Ovary (tissue), 7 donors: ENCODE measurements at regions not wholly inside any gene's neighbourhood (a gene's known extent, or its start where the extent isn't known, plus 50 kb on each side); places are given as distances from the start of the nearest gene placed in this dataset.

Experiments
- DNase-seq, 5 donors: peaks; one replicate each; pipeline ENCODE4 v3.0.0-alpha.2; 2019 to 2020
- H3K27ac ChIP-seq, 2 donors: fragments of 200-600 bp; one replicate each; pipeline versions ENCODE4 v1.5.1 to v1.8.0; 2019 to 2022
- H3K27me3 ChIP-seq: fragments of 200-600 bp; one replicate; pipeline ENCODE4 v1.8.0; 2022
- H3K36me3 ChIP-seq: fragments of 200-600 bp; sonication (generic); one replicate; pipeline ENCODE4 v1.5.1; 2019
- H3K4me1 ChIP-seq: one replicate; pipeline ENCODE4 v1.8.1; 2013; ENCODE audit warnings: mild to moderate bottlenecking, moderate library complexity; ENCODE audit not compliant: insufficient read depth
- H3K4me3 ChIP-seq: fragments of 200-600 bp; sonication (generic); one replicate; pipeline ENCODE4 v1.5.1; 2017
- H3K9me3 ChIP-seq, 2 donors: fragments of 200-600 bp in 1 of 2; sonication (generic) in 1 of 2; one replicate each; pipeline versions ENCODE4 v1.5.1 to v1.8.1; 2013 to 2019; ENCODE audit warnings: mild to moderate bottlenecking in 1 of 2, moderate library complexity in 1 of 2
- CTCF ChIP-seq, 3 donors: fragments of 450-650 bp in 2 of 3; fragments of 200-600 bp in 1 of 3; IDR thresholded peaks; one replicate each; pipeline versions ENCODE4 v1.5.1 to v1.8.0; 2016 to 2022; ENCODE audit warnings: antibody characterized with exemption in 3 of 3, mild to moderate bottlenecking in 1 of 3
- EP300 ChIP-seq: sonication (generic); formaldehyde crosslinking; IDR thresholded peaks from one replicate; pipeline ENCODE4 v1.6.1; 2017; ENCODE audit warnings: antibody characterized with exemption
- POLR2A ChIP-seq: fragments of 450-650 bp; IDR thresholded peaks from one replicate; pipeline ENCODE4 v1.6.1; 2017; ENCODE audit warnings: antibody characterized with exemption, mild to moderate bottlenecking, moderate library complexity
- WGBS, 3 donors: extraction: QIAGEN DNeasy Blood & Tissue Kit in 1 of 3; methylation state at CpG; one replicate each; pipeline versions ENCODE4 v1.1.5 to v1.1.7; 2013 to 2017; 5-methylcytosine and 5-hydroxymethylcytosine counted together
- intact Hi-C, 4 donors: fragments of 100-400 bp; cut with DNase I; formaldehyde crosslinking; loops; one replicate each; pipeline versions ENCODE4 v1.11.0 to v1.15.1; 2022 to 2023
- donor health status: DM: no; HTN: no; CAD: no; lungs with moderate emphysema.
- donor health status: DM: no; HTN: no; CAD: no.
- donor health status: Bipolar disorder and iron deficiency.
- donor health status: DM: no; HTN: no; CAD: no.
- donor health status: DM: yes; HTN: yes; CAD: no.

- 86 to 87% (median 87%) methylated on average over 1 of the region's 1 CpG for WGBS, 3 donors
- Histone ChIP-seq H3K4me3 (no peak overlapping the region), H3K9me3 (no peaks in the 10 kb centered on the region), H3K27me3 (no peaks in the 10 kb centered on the region), H3K36me3 (no peaks in the 10 kb centered on the region), H3K27ac (no peak overlapping the region), H3K4me1 (no peaks in the 10 kb centered on the region)
- TF ChIP-seq POLR2A, result no peak
- no peak for TF ChIP-seq EP300
- no peak for TF ChIP-seq CTCF (IDR thresholded peaks at IDR 0.05)
- no peak for DNase-seq
- intact Hi-C loops, result no loop called here
These were observed 221.9 kb upstream of the GBE1 start for GRCh38 chr3:81983382-81983781.

GRCh38 chr3:81980596-81981494, 219.4 kb upstream of the GBE1 start:
- no peak for DNase-seq
- Histone ChIP-seq H3K36me3 (no peaks in the 10 kb centered on the region), H3K9me3 (no peaks in the 10 kb centered on the region), H3K27ac (no peak overlapping the region), H3K27me3 (no peaks in the 10 kb centered on the region), H3K4me3 (no peak overlapping the region), H3K4me1 (no peaks in the 10 kb centered on the region)
- intact Hi-C loops, result no loop called here
- TF ChIP-seq EP300, result no peak
- TF ChIP-seq CTCF (IDR thresholded peaks at IDR 0.05), result no peak
- no peak for TF ChIP-seq POLR2A
- WGBS, 3 donors, result 79 to 86% (median 83%) methylated on average over 10 of the region's 10 CpGs

- H3K36me3 ChIP-seq, result no peaks in the 10 kb centered on the region
- H3K9me3 ChIP-seq, result no peaks in the 10 kb centered on the region
- no peaks in the 10 kb centered on the region for H3K27me3 ChIP-seq
- DNase-seq, result no peak
- no peak overlapping the region for H3K27ac ChIP-seq
- intact Hi-C loops, result no loop called here
- TF ChIP-seq EP300, result no peak
- TF ChIP-seq POLR2A, result no peak
- TF ChIP-seq CTCF (IDR thresholded peaks at IDR 0.05), result no peak
- 55 to 64% (median 58%) methylated on average over 2 of the region's 2 CpGs for WGBS, 3 donors
- H3K4me1 ChIP-seq, result no peaks in the 10 kb centered on the region
- no peak overlapping the region for H3K4me3 ChIP-seq
These were observed 213.3 kb upstream of the GBE1 start for GRCh38 chr3:81974751-81975150.

GRCh38 chr3:81968658-81969057, 207.2 kb upstream of the GBE1 start:
- TF ChIP-seq EP300 (no peak), CTCF (IDR thresholded peaks at IDR 0.05) (no peak), POLR2A (no peak)
- Histone ChIP-seq H3K9me3 (no peaks in the 10 kb centered on the region), H3K36me3 (no peaks in the 10 kb centered on the region), H3K4me1 (no peaks in the 10 kb centered on the region), H3K27ac (no peak overlapping the region), H3K27me3 (no peaks in the 10 kb centered on the region), H3K4me3 (no peak overlapping the region)
- intact Hi-C loops, result no loop called here
- WGBS, 3 donors, result 34 to 48% (median 41%) methylated on average over 4 of the region's 4 CpGs
- no peak for DNase-seq
